K562 (cell line): ENCODE measurements at regions not wholly inside any gene's neighbourhood (a gene's known extent, or its start where the extent isn't known, plus 50 kb on each side); places are given as distances from the start of the nearest gene placed in this dataset.
A peak's percentile ranks its signal among the peaks of the same experiment; 100 is the strongest.

Source experiments
- ATAC-seq: fragments of 200-7000 bp; cut with Tn5 transposase; 3 replicates; pipeline ENCODE4 v1.9.1; 2020; ENCODE audit warnings: moderate library complexity
- BruUV-seq: library from RNA; stranded (reverse); fragments of 400-500 nt; replicated peaks from 2 replicates; lab custom pipeline; 2021; lab: Mats Ljungman, UMichigan
- CTCF ChIA-PET: fragments of 300-600 bp; formaldehyde crosslinking; extraction: SDS; loops from one replicate; lab custom pipeline; 2021; ENCODE audit warnings: low intra/inter-chr PET ratio; lab: Yijun Ruan, JAX
- POLR2A ChIA-PET: fragments of 300-600, 350-650 bp; sonication (Branson Sonifier 250); formaldehyde crosslinking; extraction: SDS; loops from one replicate; lab custom pipeline; 2021; ENCODE audit warnings: antibody characterized with exemption, inconsistent platforms; lab: Yijun Ruan, JAX
- DNase-seq, 4 experiments: peaks; one replicate each; pipeline versions ENCODE4 v3.0.0 to v3.0.0-alpha.2; 2011 to 2018; ENCODE audit warnings: low spot score in 3 of 4, mixed read lengths in 3 of 4; ENCODE audit errors: extremely low read depth in 1 of 4
- FAIRE-seq: peaks from 2 replicates; lab custom pipeline; 2011; peaks lifted over from hg19 to GRCh38; lab: Jason Lieb, UNC
- H2AFZ ChIP-seq: 2 replicates; pipeline ENCODE4 v1.6.0; 2011; ENCODE audit warnings: low read depth, low read length, control low read depth, inconsistent platforms
- H3K27ac ChIP-seq: fragments of 200-600 bp; 3 replicates; pipeline ENCODE4 v1.8.0; 2011; ENCODE audit warnings: low read depth, mild to moderate bottlenecking, control low read depth, inconsistent platforms, low read length, moderate library complexity, mixed read lengths; ENCODE audit errors: extremely low read depth
- H3K27me3 ChIP-seq, 2 experiments: fragments of 300-600 bp in 1 of 2; 2 replicates in 1 of 2; 3 replicates in 1 of 2; pipeline versions ENCODE4 v1.6.0 to v1.8.0; 2011; ENCODE audit warnings: inconsistent platforms in 2 of 2, low read length in 2 of 2, mild to moderate bottlenecking in 1 of 2, mixed read lengths in 1 of 2, moderate library complexity in 1 of 2; ENCODE audit not compliant: control insufficient read depth in 2 of 2, insufficient read depth in 2 of 2
- H3K36me3 ChIP-seq: fragments of 300-600 bp; 3 replicates; pipeline ENCODE4 v1.8.0; 2011; ENCODE audit warnings: mild to moderate bottlenecking, low read length, inconsistent platforms; ENCODE audit not compliant: control insufficient read depth, insufficient read depth
- H3K4me1 ChIP-seq, 2 experiments: fragments of 200-600 bp in 1 of 2; replicated peaks in 1 of 2; 2 replicates in 1 of 2; 3 replicates in 1 of 2; pipeline versions ENCODE4 v1.5.1 to v1.8.0; 2011; ENCODE audit warnings: inconsistent platforms in 2 of 2, low read length in 2 of 2, mild to moderate bottlenecking in 1 of 2, mixed read lengths in 1 of 2, moderate library complexity in 1 of 2; ENCODE audit not compliant: control insufficient read depth in 2 of 2, insufficient read depth in 2 of 2
- H3K4me2 ChIP-seq: 2 replicates; pipeline ENCODE4 v1.6.1; 2011; ENCODE audit warnings: low read length, control low read depth, inconsistent platforms, mixed read lengths; ENCODE audit not compliant: insufficient read depth
- H3K4me3 ChIP-seq: fragments of 200-600 bp; sonication (generic), shearing (Covaris generic); 2 replicates; pipeline ENCODE4 v1.5.1; 2016; ENCODE audit warnings: control low read depth, inconsistent platforms
- H3K79me2 ChIP-seq: fragments of 200-600 bp; 3 replicates; pipeline ENCODE4 v1.8.0; 2011; ENCODE audit warnings: low read length, inconsistent platforms; ENCODE audit not compliant: control insufficient read depth, insufficient read depth
- H3K9ac ChIP-seq, 2 experiments: 2 replicates each; pipeline versions ENCODE4 v1.6.0 to v1.6.1; 2011; ENCODE audit warnings: low read depth in 2 of 2, low read length in 2 of 2, control low read depth in 1 of 2, inconsistent platforms in 1 of 2, mild to moderate bottlenecking in 1 of 2, mixed read lengths in 1 of 2; ENCODE audit not compliant: insufficient read depth in 1 of 2
- H3K9me1 ChIP-seq: one replicate; pipeline ENCODE4 v1.6.0; 2011; ENCODE audit warnings: inconsistent platforms, mild to moderate bottlenecking, low read length, moderate library complexity; ENCODE audit not compliant: control insufficient read depth, insufficient read depth
- H3K9me3 ChIP-seq: replicated peaks from 2 replicates; pipeline ENCODE4 v1.5.1; 2011; ENCODE audit warnings: low read depth, low read length, inconsistent platforms; ENCODE audit not compliant: control insufficient read depth, insufficient read depth
- H4K20me1 ChIP-seq: replicated peaks from 2 replicates; pipeline ENCODE4 v1.6.1; 2011; ENCODE audit warnings: low read length, inconsistent platforms, mixed read lengths; ENCODE audit not compliant: control insufficient read depth, insufficient read depth
- CREB1 ChIP-seq, 2 experiments: sonication (generic) in 1 of 2; formaldehyde crosslinking in 1 of 2; IDR thresholded peaks; 2 replicates each; pipeline versions ENCODE4 v1.6.1 to v1.8.0; 2012 to 2022; ENCODE audit warnings: inconsistent platforms in 1 of 2, mild to moderate bottlenecking in 1 of 2, missing genetic modification reagents in 1 of 2, moderate library complexity in 1 of 2
- E2F5 ChIP-seq: sonication (generic); formaldehyde crosslinking; IDR thresholded peaks from 2 replicates; pipeline ENCODE4 v1.8.0; 2022; ENCODE audit warnings: mild to moderate bottlenecking, missing genetic modification reagents
- TCF7 ChIP-seq: sonication (generic); IDR thresholded peaks from 2 replicates; pipeline ENCODE4 v1.6.1; 2016; ENCODE audit warnings: antibody characterized with exemption, borderline replicate concordance
- WGBS: fragments of 100-300 bp; shearing (Covaris generic); methylation state at CpG from one replicate; pipeline ENCODE4 v1.1.6; 2016; ENCODE audit warnings: low coverage, mixed read lengths; ENCODE audit not compliant: insufficient coverage; ENCODE audit errors: missing lambda C conversion rate; 5-methylcytosine and 5-hydroxymethylcytosine counted together
- in situ Hi-C: fragments of 300-500 bp; cut with MboI; formaldehyde crosslinking; loops from 4 replicates; pipeline ENCODE4 v1.15.0; 2018; ENCODE audit warnings: inconsistent platforms, mixed read lengths
- intact Hi-C: fragments of 100-400 bp; cut with micrococcal nuclease; formaldehyde crosslinking; loops from 2 replicates; pipeline ENCODE4 v1.14.2; 2022

GRCh38 chr3:180829409-180830405 lies 82.8 kb upstream of the FXR1 start:
- 4% methylated on average over 30 of the region's 37 CpGs for WGBS
- peak; percentile 43 for ATAC-seq
- no peak overlapping the region for H3K27ac ChIP-seq
- CTCF ChIA-PET: no interaction called here
- no peak for TF ChIP-seq TCF7
- TF ChIP-seq, all 486 proteins: peak for 0
- intact Hi-C loops: no loop called here
- Histone ChIP-seq H3K4me1 (peaks cover 0 to 23% of the 10 kb centered on the region in 2 experiments; a peak in 2 of 5 replicates), H3K79me2 (no peaks in the 10 kb centered on the region), H3K9me3 (no peaks in the 10 kb centered on the region), H3K27me3 (peaks cover 19 to 32% of the 10 kb centered on the region in 2 experiments; a peak in 4 of 5 replicates), H3K36me3 (no peaks in the 10 kb centered on the region), H3K4me3 (no peak overlapping the region), H3K9me1 (no peaks in the 10 kb centered on the region), H3K4me2 (no peak overlapping the region), H4K20me1 (no peaks in the 10 kb centered on the region; the same call in 1 of the 2 replicates), H3K9ac (no peak overlapping the region), H2AFZ (no peak overlapping the region)
- POLR2A ChIA-PET: interaction anchor here (0.8 kb wide), 1 partner anchor 27 kb away, joined by 3 read pairs; no protein-coding TSS in a partner anchor
- FAIRE-seq: no peak
- DNase-seq: no peak
- no TSS peak for BruUV-seq
- in situ Hi-C loops: no loop called here

GRCh38 chr3:180835501-180835900 lies 77.0 kb upstream of the FXR1 start:
- POLR2A ChIA-PET: interaction anchor here (0.6 kb wide), 1 partner anchor 9 kb away, joined by 3 read pairs; no protein-coding TSS in a partner anchor
- BruUV-seq: no TSS peak
- 8% methylated on average over 2 of the region's 2 CpGs for WGBS
- intact Hi-C loops (no loop called here), in situ Hi-C loops (no loop called here)
- Histone ChIP-seq H3K36me3 (no peaks in the 10 kb centered on the region), H3K9me3 (no peaks in the 10 kb centered on the region), H3K9ac (no peak overlapping the region), H3K9me1 (no peaks in the 10 kb centered on the region), H3K4me1 (no peaks in the 10 kb centered on the region), H3K27ac (no peak overlapping the region), H2AFZ (no peak overlapping the region), H3K4me3 (no peak overlapping the region), H3K79me2 (no peaks in the 10 kb centered on the region), H3K27me3 (peaks cover 2 to 8% of the 10 kb centered on the region in 2 experiments; a peak in 2 of 5 replicates), H3K4me2 (no peak overlapping the region), H4K20me1 (no peaks in the 10 kb centered on the region; the same call in 1 of the 2 replicates)
- CTCF ChIA-PET: no interaction called here
- FAIRE-seq (no peak), ATAC-seq (no peak), DNase-seq (no peak)
- TF ChIP-seq E2F5 (CRISPR knock-in tag) (no peak), CREB1 (IDR thresholded peaks at IDR 0.05) (no peak), CREB1 (CRISPR knock-in tag; IDR thresholded peaks at IDR 0.05) (no peak)
